ENCODE measurements at regions not wholly inside any gene's neighbourhood (a gene's known extent, or its start where the extent isn't known, plus 50 kb on each side); places are given as distances from the start of the nearest gene placed in this dataset.
"Not testable (repeated sequence)": the region's sequence is repeated elsewhere in the genome, so short reads cannot be mapped to it uniquely, and the experiment has no call there.

DNA sequence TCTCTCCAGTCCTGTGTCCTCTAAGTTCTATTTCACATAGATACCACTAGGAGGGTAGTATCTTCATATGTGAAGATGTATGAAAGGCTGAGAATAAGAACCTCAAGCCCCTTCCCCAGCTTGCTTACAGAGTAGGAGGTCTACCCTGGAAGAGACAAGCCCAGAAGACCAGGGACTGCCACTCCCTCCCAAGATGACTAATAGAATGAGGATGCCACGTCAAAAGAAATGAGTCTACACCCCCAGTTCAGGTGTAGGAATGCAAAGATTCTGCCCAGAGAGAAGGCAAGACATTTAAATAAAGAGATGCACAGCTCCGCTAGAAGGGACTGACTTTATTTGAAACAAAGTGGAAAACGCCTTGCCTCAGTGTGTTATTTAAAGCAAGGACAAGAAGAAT lies 1006.0 kb upstream of the USP15 start:
- DNase-seq, result no peak
- TF ChIP-seq, protein P1, sequence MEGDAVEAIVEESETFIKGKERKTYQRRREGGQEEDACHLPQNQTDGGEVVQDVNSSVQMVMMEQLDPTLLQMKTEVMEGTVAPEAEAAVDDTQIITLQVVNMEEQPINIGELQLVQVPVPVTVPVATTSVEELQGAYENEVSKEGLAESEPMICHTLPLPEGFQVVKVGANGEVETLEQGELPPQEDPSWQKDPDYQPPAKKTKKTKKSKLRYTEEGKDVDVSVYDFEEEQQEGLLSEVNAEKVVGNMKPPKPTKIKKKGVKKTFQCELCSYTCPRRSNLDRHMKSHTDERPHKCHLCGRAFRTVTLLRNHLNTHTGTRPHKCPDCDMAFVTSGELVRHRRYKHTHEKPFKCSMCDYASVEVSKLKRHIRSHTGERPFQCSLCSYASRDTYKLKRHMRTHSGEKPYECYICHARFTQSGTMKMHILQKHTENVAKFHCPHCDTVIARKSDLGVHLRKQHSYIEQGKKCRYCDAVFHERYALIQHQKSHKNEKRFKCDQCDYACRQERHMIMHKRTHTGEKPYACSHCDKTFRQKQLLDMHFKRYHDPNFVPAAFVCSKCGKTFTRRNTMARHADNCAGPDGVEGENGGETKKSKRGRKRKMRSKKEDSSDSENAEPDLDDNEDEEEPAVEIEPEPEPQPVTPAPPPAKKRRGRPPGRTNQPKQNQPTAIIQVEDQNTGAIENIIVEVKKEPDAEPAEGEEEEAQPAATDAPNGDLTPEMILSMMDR (IDR thresholded peaks at IDR 0.05; ENCODE audit: low read depth, low read length), result no peak

DNA sequence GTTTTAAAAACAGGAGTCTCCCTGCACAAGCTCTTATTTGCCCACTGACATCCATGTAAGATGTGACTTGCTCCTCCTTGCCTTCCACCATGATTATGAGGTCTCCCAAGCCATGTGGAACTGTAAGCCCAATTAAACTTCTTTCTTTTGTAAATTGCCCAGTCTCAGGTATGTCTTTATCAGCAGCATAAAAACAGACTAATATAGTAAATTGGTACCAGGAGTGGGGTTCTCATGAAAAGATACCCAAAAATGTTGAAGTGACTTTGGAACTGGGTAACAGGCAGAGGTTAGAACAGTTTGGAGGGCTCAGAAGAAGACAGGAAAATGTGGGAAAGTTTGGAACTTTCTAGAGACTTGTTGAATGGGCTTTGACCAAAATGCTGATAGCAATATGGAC lies 995.9 kb upstream of the USP15 start:
- not testable (repeated sequence) for H3K36me3 ChIP-seq; DNase-seq; H3K9me3 ChIP-seq (ENCODE audit: severe bottlenecking); H3K27ac ChIP-seq; H3K4me3 ChIP-seq (ENCODE audit: low read depth, low read length); H3K27me3 ChIP-seq (ENCODE audit: insufficient read depth, low read depth, severe bottlenecking)

More for the DNA sequence above, 1006.0 kb upstream of the USP15 start:
- H3K9me3 ChIP-seq (ENCODE audit: severe bottlenecking), result no peaks in the 10 kb centered on the region
- no peak overlapping the region for H3K4me3 ChIP-seq (ENCODE audit: low read depth, low read length)
- no peak overlapping the region for H3K27ac ChIP-seq
- H3K36me3 ChIP-seq, result no peaks in the 10 kb centered on the region
- no peaks in the 10 kb centered on the region for H3K27me3 ChIP-seq (ENCODE audit: insufficient read depth, low read depth, severe bottlenecking)

DNA sequence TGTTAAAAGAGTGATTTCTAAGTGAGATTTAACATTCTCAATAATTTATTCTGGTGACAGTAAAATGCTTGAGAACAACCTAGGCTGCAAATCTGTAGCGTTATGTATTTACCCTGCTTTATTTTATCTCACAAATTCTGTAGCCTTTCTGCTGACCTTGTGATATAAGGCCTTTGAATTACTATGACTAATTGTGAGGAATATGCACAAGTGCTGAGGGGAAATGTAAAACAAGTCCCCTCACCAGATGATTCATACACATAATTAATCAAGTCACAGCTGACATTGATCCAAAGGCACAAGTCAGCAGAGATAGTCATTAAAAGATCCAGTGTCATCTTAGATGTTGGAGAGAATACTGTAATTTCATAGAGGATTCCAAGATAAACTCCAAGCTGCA lies 992.7 kb upstream of the USP15 start:
- peaks cover 5% of the 10 kb centered on the region for H3K9me3 ChIP-seq (ENCODE audit: severe bottlenecking)
- no peak for DNase-seq
- H3K36me3 ChIP-seq, result no peaks in the 10 kb centered on the region
- H3K27me3 ChIP-seq (ENCODE audit: insufficient read depth, low read depth, severe bottlenecking), result no peaks in the 10 kb centered on the region
- H3K27ac ChIP-seq, result no peak overlapping the region
- TF ChIP-seq, protein P1 (IDR thresholded peaks at IDR 0.05; ENCODE audit: low read depth, low read length), result no peak
- no peak overlapping the region for H3K4me3 ChIP-seq (ENCODE audit: low read depth, low read length)

DNA sequence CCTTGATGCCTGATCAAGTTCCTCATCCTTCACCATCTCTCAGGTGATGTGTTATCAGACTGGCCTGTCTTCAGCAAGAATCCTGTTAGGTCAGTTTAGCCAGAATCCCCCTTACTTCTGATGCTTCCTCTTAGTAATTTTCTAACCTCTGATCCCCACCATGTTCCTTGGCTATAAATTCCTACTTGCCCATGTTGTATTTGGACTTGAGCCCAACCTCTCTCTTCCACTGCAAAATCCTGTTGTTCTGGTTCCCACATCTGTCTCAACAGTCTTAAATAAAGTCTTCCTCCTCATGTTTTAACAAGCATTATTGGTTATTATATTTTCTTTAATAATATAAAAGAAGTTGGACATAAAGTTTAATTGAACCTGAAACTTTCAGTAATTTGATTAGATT lies 987.8 kb upstream of the USP15 start:
- no peak overlapping the region for H3K4me3 ChIP-seq (ENCODE audit: low read depth, low read length)
- no peaks in the 10 kb centered on the region for H3K27me3 ChIP-seq (ENCODE audit: insufficient read depth, low read depth, severe bottlenecking)
- no peak for DNase-seq
- H3K27ac ChIP-seq, result no peak overlapping the region
- H3K36me3 ChIP-seq, result no peaks in the 10 kb centered on the region
- TF ChIP-seq, protein P1 (IDR thresholded peaks at IDR 0.05; ENCODE audit: low read depth, low read length), result no peak
- no peaks in the 10 kb centered on the region for H3K9me3 ChIP-seq (ENCODE audit: severe bottlenecking)

DNA sequence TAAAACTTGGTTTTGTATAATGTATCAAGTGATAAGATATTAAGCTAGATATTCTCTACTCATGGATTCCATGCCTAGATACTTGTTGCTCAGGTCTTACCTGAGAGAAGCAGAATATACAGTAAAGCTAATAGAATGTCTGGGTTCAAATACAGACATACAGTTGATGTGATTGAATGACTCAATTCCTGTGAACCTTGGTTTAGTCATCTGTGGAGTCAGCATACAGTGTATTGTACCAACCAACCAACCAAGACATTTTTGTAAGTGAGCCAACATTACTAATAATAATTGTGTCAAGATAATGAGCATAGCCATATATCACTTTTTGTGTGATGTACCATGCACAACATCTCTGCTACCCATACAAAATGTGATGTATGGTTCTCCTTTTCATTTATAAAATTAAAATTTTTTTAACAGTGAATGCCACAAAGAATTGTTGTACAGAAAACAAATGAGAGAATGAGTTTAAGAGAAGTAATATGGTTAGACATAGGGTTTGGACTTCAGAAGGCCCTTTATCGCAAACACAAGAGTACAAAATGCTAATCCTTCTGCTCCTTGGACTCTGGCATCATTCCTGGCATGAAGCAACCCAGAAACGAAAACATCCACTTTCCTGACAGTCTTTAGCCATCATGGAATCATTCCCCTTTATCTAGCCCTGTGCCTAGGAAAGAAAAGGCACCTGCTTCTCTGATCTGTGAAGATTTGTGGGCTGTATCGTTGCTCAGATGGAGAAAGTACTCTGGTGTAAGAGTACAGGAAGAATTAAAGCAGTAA lies 977.2 kb upstream of the USP15 start:
- TF ChIP-seq, protein P1 (IDR thresholded peaks at IDR 0.05; ENCODE audit: low read depth, low read length), result no peak
- no peak overlapping the region for H3K27ac ChIP-seq
- no peaks in the 10 kb centered on the region for H3K9me3 ChIP-seq (ENCODE audit: severe bottlenecking)
- no peak overlapping the region for H3K4me3 ChIP-seq (ENCODE audit: low read depth, low read length)
- no peaks in the 10 kb centered on the region for H3K27me3 ChIP-seq (ENCODE audit: insufficient read depth, low read depth, severe bottlenecking)
- DNase-seq, result no peak
- H3K36me3 ChIP-seq, result no peaks in the 10 kb centered on the region

DNA sequence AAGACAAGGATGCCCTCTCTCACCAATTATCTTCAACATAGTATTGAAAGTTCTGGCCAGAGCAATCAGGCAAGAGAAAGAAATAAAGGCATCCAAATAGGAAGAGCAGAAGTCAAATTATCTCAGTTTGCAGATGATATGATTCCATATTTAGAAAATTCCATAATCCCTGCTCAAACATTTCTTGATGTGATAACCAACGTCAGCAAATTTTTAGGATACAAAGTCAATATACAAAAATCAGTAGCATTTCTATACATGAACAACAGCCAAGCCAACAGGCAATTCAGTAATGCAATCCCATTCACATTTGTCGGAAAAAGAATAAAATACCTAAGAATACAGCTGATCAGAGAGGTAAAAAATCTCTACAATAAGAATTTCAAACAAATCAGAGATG lies 969.7 kb upstream of the USP15 start:
- H3K4me3 ChIP-seq (ENCODE audit: low read depth, low read length), result no peak overlapping the region
- no peak for DNase-seq
- H3K36me3 ChIP-seq, result no peaks in the 10 kb centered on the region
- TF ChIP-seq, protein P1 (IDR thresholded peaks at IDR 0.05; ENCODE audit: low read depth, low read length), result no peak
- H3K27ac ChIP-seq, result no peak overlapping the region
- no peaks in the 10 kb centered on the region for H3K9me3 ChIP-seq (ENCODE audit: severe bottlenecking)
- no peaks in the 10 kb centered on the region for H3K27me3 ChIP-seq (ENCODE audit: insufficient read depth, low read depth, severe bottlenecking)

Data from WERI-Rb-1 (cell line).